Ectodermal cell (in vitro differentiated cells): ENCODE measurements at regions not wholly inside any gene's neighbourhood (a gene's known extent, or its start where the extent isn't known, plus 50 kb on each side); places are given as distances from the start of the nearest gene placed in this dataset.
"Not testable (repeated sequence)": the region's sequence is repeated elsewhere in the genome, so short reads cannot be mapped to it uniquely, and the experiment has no call there.

Experiments
- H3K27ac ChIP-seq: 2 replicates; pipeline ENCODE4 v1.7.0; 2013; ENCODE audit warnings: mild to moderate bottlenecking, low read depth, low read length; ENCODE audit not compliant: insufficient read depth, poor library complexity, severe bottlenecking
- H3K27me3 ChIP-seq: 2 replicates; pipeline ENCODE4 v1.7.0; 2013; ENCODE audit warnings: mild to moderate bottlenecking, low read length; ENCODE audit not compliant: insufficient read depth, control insufficient read depth, poor library complexity, severe bottlenecking
- H3K36me3 ChIP-seq: one replicate; pipeline ENCODE4 v1.7.0; 2013; ENCODE audit warnings: low read length; ENCODE audit not compliant: control insufficient read depth, insufficient read depth
- H3K4me1 ChIP-seq: one replicate; pipeline ENCODE4 v1.7.0; 2013; ENCODE audit warnings: low read length; ENCODE audit not compliant: control insufficient read depth, insufficient read depth
- H3K4me3 ChIP-seq: 2 replicates; pipeline ENCODE4 v1.7.0; 2013; ENCODE audit warnings: low read depth, low read length, control low read depth; ENCODE audit not compliant: insufficient read depth
- H3K9me3 ChIP-seq: 2 replicates; pipeline ENCODE4 v1.7.0; 2013; ENCODE audit warnings: mild to moderate bottlenecking, low read length, moderate library complexity; ENCODE audit not compliant: control insufficient read depth
- WGBS, 2 experiments: methylation state at CpG; one replicate each; pipeline ENCODE4 v1.1.7; 2013; ENCODE audit warnings: missing lambda C conversion rate in 2 of 2; 5-methylcytosine and 5-hydroxymethylcytosine counted together

- Histone ChIP-seq H3K36me3 (no peaks in the 10 kb centered on the region), H3K27me3 (no peaks in the 10 kb centered on the region), H3K9me3 (no peaks in the 10 kb centered on the region), H3K4me1 (no peaks in the 10 kb centered on the region), H3K4me3 (no peak overlapping the region), H3K27ac (no peak overlapping the region)
- 92 to 93% methylated on average over 15 of the region's 15 CpGs for WGBS, 2 experiments
Observed at GRCh38 chr18:76005632-76006208, 489.3 kb downstream of the ZNF516 start.

DNA sequence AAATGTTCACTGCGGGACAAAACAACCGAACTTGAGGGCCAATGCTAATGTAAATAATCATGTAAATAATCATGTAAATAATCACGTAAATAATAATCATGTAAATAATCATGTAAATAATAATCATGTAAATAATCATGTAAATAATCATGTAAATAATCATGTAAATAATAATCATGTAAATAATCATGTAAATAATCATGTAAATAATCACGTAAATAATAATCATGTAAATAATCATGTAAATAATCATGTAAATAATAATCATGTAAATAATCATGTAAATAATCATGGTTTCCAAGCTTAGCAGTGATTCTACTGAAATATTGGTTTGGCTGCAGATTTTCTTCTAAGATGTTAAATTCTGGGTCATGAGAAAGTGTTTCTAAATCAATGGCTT, 507.1 kb downstream of the ZNF516 start:
- not testable (repeated sequence) for H3K36me3 ChIP-seq, H3K27me3 ChIP-seq, H3K9me3 ChIP-seq, H3K4me3 ChIP-seq, H3K4me1 ChIP-seq, H3K27ac ChIP-seq
- 93 to 100% methylated on average over 1 to 2 of the region's 4 CpGs for WGBS, 2 experiments

DNA sequence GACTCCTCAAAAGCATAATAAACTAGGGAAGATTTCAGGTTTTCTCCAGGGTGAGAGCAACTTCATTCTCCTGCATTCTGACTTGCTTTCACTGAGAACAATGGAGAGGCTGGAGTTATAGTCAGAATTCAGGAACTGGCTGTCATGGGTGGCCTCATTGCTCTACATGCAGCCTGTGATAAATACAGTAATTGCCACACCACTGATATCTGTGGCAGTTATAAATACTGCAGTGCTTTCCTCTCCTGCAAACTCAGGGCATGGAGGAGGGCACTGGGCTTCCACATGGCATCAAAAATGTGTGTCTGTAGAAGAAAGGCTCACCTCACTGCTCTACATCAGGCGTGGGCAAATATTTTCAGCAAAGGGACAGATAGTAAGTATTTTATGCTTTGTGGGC, 510.2 kb downstream of the ZNF516 start:
- Histone ChIP-seq H3K4me1 (no peaks in the 10 kb centered on the region), H3K9me3 (no peaks in the 10 kb centered on the region), H3K27me3 (no peaks in the 10 kb centered on the region), H3K4me3 (no peak overlapping the region), H3K36me3 (no peaks in the 10 kb centered on the region), H3K27ac (no peak overlapping the region)
- 92 to 93% methylated on average over 1 of the region's 1 CpG for WGBS, 2 experiments

- H3K4me3 ChIP-seq, result no peak overlapping the region
- no peak overlapping the region for H3K27ac ChIP-seq
- H3K36me3 ChIP-seq, result no peaks in the 10 kb centered on the region
- no peaks in the 10 kb centered on the region for H3K9me3 ChIP-seq
- H3K4me1 ChIP-seq, result no peaks in the 10 kb centered on the region
- H3K27me3 ChIP-seq, result no peaks in the 10 kb centered on the region
- WGBS, 2 experiments, result 93 to 100% methylated on average over 1 of the region's 3 CpGs
Observed at GRCh38 chr18:75981102-75981501, 513.9 kb downstream of the ZNF516 start.

- Histone ChIP-seq H3K9me3 (no peaks in the 10 kb centered on the region), H3K4me1 (no peaks in the 10 kb centered on the region), H3K36me3 (no peaks in the 10 kb centered on the region), H3K27ac (no peak overlapping the region), H3K4me3 (no peak overlapping the region), H3K27me3 (no peaks in the 10 kb centered on the region)
- WGBS, 2 experiments, result 94 to 100% methylated on average over 3 to 4 of the region's 5 CpGs
Observed at GRCh38 chr18:75977081-75977480, 518.0 kb downstream of the ZNF516 start.

DNA sequence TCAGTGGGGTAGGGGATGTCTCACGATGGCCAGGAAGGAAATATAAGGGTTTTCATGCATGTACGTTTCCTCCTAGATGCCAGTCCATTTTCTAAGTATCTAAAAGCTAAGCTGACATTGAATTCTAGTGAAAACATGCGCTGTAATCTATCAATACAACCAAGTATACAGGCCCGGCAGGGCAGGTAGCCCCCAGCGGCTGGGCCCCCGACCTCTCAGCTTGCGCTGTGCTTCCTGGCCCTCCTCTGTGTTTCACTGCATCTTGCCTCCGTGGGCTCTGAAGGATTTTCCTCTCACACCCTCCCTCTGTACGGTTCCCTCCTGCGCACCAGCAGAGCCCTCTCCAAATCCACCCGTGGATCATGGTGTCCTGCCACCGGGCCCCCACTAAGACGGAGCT, 524.8 kb downstream of the ZNF516 start:
- 90 to 97% methylated on average over 13 of the region's 13 CpGs for WGBS, 2 experiments

GRCh38 chr18:75966431-75966830, 528.6 kb downstream of the ZNF516 start:
- Histone ChIP-seq H3K27me3 (no peaks in the 10 kb centered on the region), H3K9me3 (no peaks in the 10 kb centered on the region), H3K36me3 (no peaks in the 10 kb centered on the region), H3K27ac (no peak overlapping the region), H3K4me1 (no peaks in the 10 kb centered on the region), H3K4me3 (no peak overlapping the region)
- WGBS, 2 experiments, result 91 to 94% methylated on average over 5 of the region's 5 CpGs

More for the DNA sequence above, 524.8 kb downstream of the ZNF516 start:
- Histone ChIP-seq H3K4me3 (no peak overlapping the region), H3K4me1 (no peaks in the 10 kb centered on the region), H3K9me3 (no peaks in the 10 kb centered on the region), H3K27ac (no peak overlapping the region), H3K36me3 (no peaks in the 10 kb centered on the region), H3K27me3 (no peaks in the 10 kb centered on the region)

DNA sequence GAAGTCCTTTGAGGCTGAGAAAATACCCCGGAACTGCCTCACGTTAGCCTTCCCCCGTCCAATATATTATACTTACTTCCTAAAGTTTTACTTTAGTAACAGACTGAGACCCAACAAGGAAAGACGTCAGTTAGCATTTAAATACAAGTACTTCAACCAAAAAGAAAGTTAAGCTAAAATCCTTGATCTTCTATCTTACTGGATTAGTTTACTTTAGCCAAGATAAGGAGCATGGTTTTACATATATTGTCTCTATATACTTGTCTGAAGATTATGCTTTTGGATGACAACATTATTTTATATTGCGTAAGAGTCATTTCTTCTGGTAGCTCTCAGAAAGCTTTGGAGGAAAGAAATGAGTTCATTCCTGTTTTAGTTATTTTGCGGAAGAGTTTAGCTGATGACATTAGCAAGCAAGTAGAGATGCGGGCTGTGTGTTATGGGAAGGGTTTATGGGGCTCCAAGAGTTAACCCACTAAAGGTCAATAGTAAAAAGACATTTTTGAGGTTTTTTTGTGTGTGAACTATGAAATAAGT, 532.9 kb downstream of the ZNF516 start:
- H3K4me3 ChIP-seq, result no peak overlapping the region
- 93 to 96% methylated on average over 7 of the region's 7 CpGs for WGBS, 2 experiments
- H3K9me3 ChIP-seq, result no peaks in the 10 kb centered on the region
- no peak overlapping the region for H3K27ac ChIP-seq
- no peaks in the 10 kb centered on the region for H3K27me3 ChIP-seq
- no peaks in the 10 kb centered on the region for H3K36me3 ChIP-seq
- H3K4me1 ChIP-seq, result no peaks in the 10 kb centered on the region

DNA sequence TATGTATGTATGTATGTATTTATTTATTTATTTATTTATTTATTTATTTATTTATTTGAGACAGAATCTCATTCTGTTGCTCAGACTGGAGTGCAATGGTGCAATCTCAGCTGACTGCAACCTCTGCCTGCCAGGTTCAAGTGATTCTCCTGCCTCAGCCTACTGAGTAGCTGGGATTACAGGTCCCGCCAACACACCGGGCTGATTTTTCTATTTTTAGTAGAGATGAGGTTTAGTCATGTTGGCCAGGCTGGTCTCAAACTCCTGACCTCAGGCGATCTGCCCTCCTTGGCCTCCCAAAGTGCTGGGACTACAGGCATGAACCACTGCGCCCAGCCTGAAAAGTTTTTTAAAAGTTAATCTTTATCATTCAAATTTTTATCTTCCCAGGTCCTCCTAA, 532.9 kb upstream of the SMIM21 start:
- not testable (repeated sequence) for H3K9me3 ChIP-seq, H3K27me3 ChIP-seq, H3K4me1 ChIP-seq, H3K4me3 ChIP-seq, H3K27ac ChIP-seq, H3K36me3 ChIP-seq
- WGBS, 2 experiments, result 91 to 95% methylated on average over 4 of the region's 4 CpGs

DNA sequence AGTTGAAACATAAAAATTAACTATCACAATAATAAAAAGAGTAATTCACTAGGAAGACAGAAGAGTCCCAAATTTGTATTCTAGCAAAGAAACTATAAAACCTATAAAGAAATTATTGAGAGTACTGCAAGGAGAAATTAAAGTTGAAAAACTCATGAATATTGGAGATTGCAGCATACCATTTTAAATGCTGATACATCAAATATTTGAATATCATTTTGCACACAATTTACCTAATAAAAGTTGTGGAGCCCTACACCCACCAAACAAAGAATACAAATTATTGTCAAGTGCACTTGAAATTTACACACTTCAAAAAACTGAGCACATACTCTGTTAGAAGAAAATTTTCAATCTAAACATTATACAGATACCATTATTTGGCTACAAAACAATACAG, 531.6 kb upstream of the SMIM21 start:
- no peak overlapping the region for H3K27ac ChIP-seq
- H3K36me3 ChIP-seq, result no peaks in the 10 kb centered on the region
- no peaks in the 10 kb centered on the region for H3K27me3 ChIP-seq
- H3K9me3 ChIP-seq, result peaks cover 2% of the 10 kb centered on the region
- no peaks in the 10 kb centered on the region for H3K4me1 ChIP-seq
- no peak overlapping the region for H3K4me3 ChIP-seq

- WGBS, 2 experiments, result 83 to 91% methylated on average over 1 of the region's 1 CpG
Observed at GRCh38 chr18:75958683-75959082, 531.2 kb upstream of the SMIM21 start.

More at GRCh38 chr18:75958683-75959082, 531.2 kb upstream of the SMIM21 start:
- no peaks in the 10 kb centered on the region for H3K36me3 ChIP-seq
- H3K4me1 ChIP-seq, result no peaks in the 10 kb centered on the region
- peaks cover 2% of the 10 kb centered on the region for H3K9me3 ChIP-seq
- H3K27me3 ChIP-seq, result no peaks in the 10 kb centered on the region
- no peak overlapping the region for H3K27ac ChIP-seq
- H3K4me3 ChIP-seq, result no peak overlapping the region
